Right forelimb (tissue), 1 donor: ENCODE measurements at regions not wholly inside any gene's neighbourhood (a gene's known extent, or its start where the extent isn't known, plus 50 kb on each side); places are given as distances from the start of the nearest gene placed in this dataset.

Experiments used
- DNase-seq: peaks from one replicate; pipeline ENCODE4 v3.0.0-alpha.2; 2018

DNA sequence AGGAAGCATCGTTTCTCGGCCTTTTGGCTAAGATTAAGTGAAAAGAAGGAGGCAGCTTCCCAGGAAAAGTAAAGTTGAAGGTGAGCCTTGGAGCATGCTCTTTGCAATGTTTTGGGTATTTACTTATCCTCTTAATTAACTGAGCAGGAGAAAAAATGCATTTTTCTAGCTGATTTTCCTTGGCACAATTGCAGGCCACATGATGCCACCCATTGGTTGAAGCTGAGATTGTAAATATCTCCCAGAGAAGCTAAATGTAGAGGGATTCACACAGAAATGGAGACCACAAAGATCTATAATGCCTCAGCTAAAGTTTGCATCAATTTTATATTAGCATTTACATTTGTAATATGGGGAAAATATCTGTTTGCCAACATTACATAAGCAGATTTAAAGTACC lies 294.1 kb downstream of the KCNS3 start:
- DNase-seq: no peak

GRCh38 chr2:18171191-18172139 lies 293.0 kb downstream of the KCNS3 start:
- no peak for DNase-seq

- DNase-seq: no peak
Measured at GRCh38 chr2:18170642-18171041, 292.2 kb downstream of the KCNS3 start.

GRCh38 chr2:18169893-18170175 lies 291.4 kb downstream of the KCNS3 start:
- DNase-seq: no peak

- no peak for DNase-seq
Measured at GRCh38 chr2:18169121-18169892, 290.8 kb downstream of the KCNS3 start.

GRCh38 chr2:18167871-18168270 lies 289.4 kb downstream of the KCNS3 start:
- DNase-seq: no peak

- DNase-seq: no peak
Measured at GRCh38 chr2:18161681-18162080, 283.2 kb downstream of the KCNS3 start.

GRCh38 chr2:18159896-18160295 lies 281.4 kb downstream of the KCNS3 start:
- no peak for DNase-seq

- no peak for DNase-seq
Measured at GRCh38 chr2:18156421-18156820, 278.0 kb downstream of the KCNS3 start.

- DNase-seq: no peak
Measured at GRCh38 chr2:18156002-18156401, 277.5 kb downstream of the KCNS3 start.

DNA sequence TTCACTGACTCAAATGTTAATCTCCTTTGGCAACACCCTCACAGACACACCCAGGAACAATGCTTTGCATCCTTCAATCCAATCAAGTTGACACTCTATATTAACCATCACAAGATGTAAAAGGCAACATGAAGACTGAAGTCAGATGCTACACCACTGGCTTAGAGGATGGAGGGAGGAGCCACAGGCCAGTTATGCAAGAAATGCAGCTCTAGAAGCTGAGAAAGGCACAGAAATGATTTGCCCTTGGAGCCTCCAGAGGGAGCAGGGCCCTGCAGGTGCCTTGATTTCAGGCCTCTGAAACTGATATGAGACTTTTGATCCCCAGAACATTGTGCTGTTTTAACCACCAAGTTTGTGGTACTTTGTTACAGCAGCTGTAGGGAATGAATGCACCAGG lies 276.3 kb downstream of the KCNS3 start:
- no peak for DNase-seq

DNA sequence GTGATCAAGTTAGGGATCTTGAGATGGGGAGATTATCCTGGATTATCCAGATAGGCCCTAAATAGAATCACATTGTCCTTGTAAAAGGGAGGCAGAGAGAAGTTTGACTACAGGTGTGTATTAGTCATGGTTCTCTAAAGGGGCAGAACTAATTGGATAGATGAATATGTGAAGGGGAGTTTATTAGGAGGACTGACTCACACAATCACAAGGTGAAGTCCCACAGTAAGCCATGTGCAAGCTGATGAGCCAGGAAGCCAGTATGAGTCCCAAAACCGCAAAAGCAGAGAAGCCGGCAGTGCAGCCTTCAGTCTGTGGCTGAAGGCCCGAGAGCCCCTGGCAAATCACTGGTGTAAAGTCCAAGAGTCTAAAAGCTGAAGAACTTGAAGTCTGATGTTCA lies 275.8 kb downstream of the KCNS3 start:
- DNase-seq: no peak

GRCh38 chr2:18153741-18154140 lies 275.3 kb downstream of the KCNS3 start:
- DNase-seq: no peak

- DNase-seq: no peak
Measured at GRCh38 chr2:18151237-18151636, 272.8 kb downstream of the KCNS3 start.

DNA sequence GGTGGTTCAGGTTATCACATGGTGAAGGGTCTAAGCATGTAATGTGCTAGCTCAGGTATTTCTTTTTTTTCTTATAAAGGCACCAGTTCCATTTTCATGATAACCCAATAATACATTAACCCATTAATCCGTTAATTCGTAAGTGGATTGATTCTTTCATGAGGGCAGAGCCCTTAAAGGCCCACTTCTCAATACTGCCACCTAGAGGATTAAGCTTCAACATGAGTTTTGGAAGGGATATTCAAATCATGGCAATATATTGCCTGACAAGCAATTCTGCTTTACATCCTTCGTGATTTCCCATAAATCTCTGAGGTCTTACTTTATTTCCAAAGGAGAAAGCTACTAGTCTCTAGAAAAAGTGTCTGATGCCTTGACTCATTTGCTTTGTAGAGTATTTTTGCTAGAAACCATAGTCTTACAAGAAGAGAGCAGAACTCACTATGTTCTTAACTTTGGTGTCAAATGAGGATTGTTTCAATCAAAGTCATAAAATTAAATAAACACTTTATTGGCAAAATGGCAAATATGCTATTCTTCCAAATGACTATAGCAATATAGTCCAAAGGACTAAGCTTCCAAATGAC lies 271.3 kb downstream of the KCNS3 start:
- no peak for DNase-seq

DNA sequence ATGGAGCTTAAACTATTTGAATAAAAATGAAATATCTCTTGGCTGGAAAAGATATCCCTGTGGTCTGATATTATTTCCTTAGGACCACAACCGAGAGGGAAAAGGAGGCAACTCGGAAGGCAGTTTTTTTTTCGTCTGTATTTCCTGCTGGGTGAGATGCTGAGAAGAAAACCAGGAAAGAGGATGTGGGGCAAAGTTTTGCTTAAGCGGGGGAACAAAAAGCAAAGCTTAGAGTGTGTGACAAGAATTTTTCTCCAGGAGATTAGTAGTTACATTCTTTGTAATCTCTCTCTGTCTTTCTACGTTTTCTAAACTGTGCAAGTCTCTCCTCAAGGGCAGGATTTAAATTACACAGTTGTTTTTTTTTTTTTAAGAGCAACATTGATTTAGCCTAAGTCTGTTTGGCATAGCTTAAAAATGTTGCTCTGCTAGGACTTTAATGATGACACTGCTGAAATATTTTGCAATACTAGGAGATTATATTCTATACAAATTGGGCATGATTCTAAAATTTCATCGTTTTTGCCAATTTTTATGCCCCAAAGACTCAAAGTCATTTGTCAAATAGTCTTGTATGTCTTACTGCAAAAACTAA lies 258.5 kb downstream of the KCNS3 start:
- no peak for DNase-seq

GRCh38 chr2:18133310-18133709 lies 254.8 kb downstream of the KCNS3 start:
- no peak for DNase-seq

GRCh38 chr2:18132697-18133096 lies 254.2 kb downstream of the KCNS3 start:
- DNase-seq: no peak

- no peak for DNase-seq
Measured at GRCh38 chr2:18131761-18132160, 253.3 kb downstream of the KCNS3 start.

- no peak for DNase-seq
Measured at GRCh38 chr2:18129348-18129747, 250.9 kb downstream of the KCNS3 start.

DNA sequence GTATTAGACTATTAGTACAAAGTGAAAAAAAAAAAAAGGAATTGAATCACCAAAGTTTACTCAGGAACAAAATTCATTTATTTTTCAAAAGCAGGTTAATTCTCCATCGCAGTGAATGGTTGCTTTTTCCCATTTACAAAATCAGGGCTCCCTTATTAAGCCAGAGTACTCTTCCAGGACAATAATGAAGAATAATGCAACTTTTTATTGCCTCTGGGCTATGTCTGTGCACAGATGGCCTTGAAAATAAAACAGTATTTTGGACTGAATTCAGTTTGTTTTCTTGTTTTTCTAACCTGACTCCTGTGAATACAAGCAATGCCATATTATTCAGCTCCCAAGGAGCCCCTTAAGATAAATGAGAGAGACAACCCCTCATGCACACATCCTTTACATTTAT lies 246.8 kb downstream of the KCNS3 start:
- no peak for DNase-seq

- no peak for DNase-seq
Measured at GRCh38 chr2:18124116-18124835, 245.8 kb downstream of the KCNS3 start.

GRCh38 chr2:18123577-18123976 lies 245.1 kb downstream of the KCNS3 start:
- DNase-seq: no peak
